ENCODE measurements at regions not wholly inside any gene's neighbourhood (a gene's known extent, or its start where the extent isn't known, plus 50 kb on each side); places are given as distances from the start of the nearest gene placed in this dataset.

- Mint-ChIP-seq H3K4me1 (no peaks in the 10 kb centered on the region), H3K27ac (ENCODE audit: unreplicated experiment) (no peak overlapping the region), H3K36me3 (ENCODE audit: low read depth) (no peaks in the 10 kb centered on the region), H3K9me3 (no peaks in the 10 kb centered on the region), H3K27me3 (ENCODE audit: low read depth) (no peaks in the 10 kb centered on the region), H3K4me3 (no peak overlapping the region)
- no peak for TF ChIP-seq CTCF (conservative IDR thresholded peaks at IDR 0.05)
- DNase-seq (ENCODE audit: low read depth, low spot score), result no peak
Observed at GRCh38 chr5:115366223-115366622, 69.8 kb upstream of the CCDC112 start.

- Mint-ChIP-seq H3K27me3 (ENCODE audit: low read depth) (no peaks in the 10 kb centered on the region), H3K4me3 (no peak overlapping the region), H3K4me1 (no peaks in the 10 kb centered on the region), H3K27ac (ENCODE audit: unreplicated experiment) (no peak overlapping the region), H3K36me3 (ENCODE audit: low read depth) (no peaks in the 10 kb centered on the region), H3K9me3 (no peaks in the 10 kb centered on the region)
- no peak for TF ChIP-seq CTCF (conservative IDR thresholded peaks at IDR 0.05)
- DNase-seq (ENCODE audit: low read depth, low spot score), result no peak
Observed at GRCh38 chr5:115363879-115364278, 67.4 kb upstream of the CCDC112 start.

GRCh38 chr5:115360046-115360685 lies 63.7 kb upstream of the CCDC112 start:
- Mint-ChIP-seq H3K9me3 (no peaks in the 10 kb centered on the region), H3K4me3 (no peak overlapping the region), H3K4me1 (no peaks in the 10 kb centered on the region), H3K27me3 (ENCODE audit: low read depth) (no peaks in the 10 kb centered on the region), H3K36me3 (ENCODE audit: low read depth) (peaks cover 3% of the 10 kb centered on the region), H3K27ac (ENCODE audit: unreplicated experiment) (no peak overlapping the region)
- DNase-seq (ENCODE audit: low read depth, low spot score), result no peak
- TF ChIP-seq CTCF (conservative IDR thresholded peaks at IDR 0.05), result no peak

- H3K4me1 Mint-ChIP-seq, result no peaks in the 10 kb centered on the region
- no peak overlapping the region for H3K4me3 Mint-ChIP-seq
- no peak overlapping the region for H3K27ac Mint-ChIP-seq (ENCODE audit: unreplicated experiment)
- H3K27me3 Mint-ChIP-seq (ENCODE audit: low read depth), result no peaks in the 10 kb centered on the region
- no peak for TF ChIP-seq CTCF (conservative IDR thresholded peaks at IDR 0.05)
- H3K36me3 Mint-ChIP-seq (ENCODE audit: low read depth), result peaks cover 3% of the 10 kb centered on the region
- no peak for DNase-seq (ENCODE audit: low read depth, low spot score)
- no peaks in the 10 kb centered on the region for H3K9me3 Mint-ChIP-seq
Observed at GRCh38 chr5:115355767-115356381, 59.4 kb upstream of the CCDC112 start.

GRCh38 chr5:115355095-115355494 lies 58.6 kb upstream of the CCDC112 start:
- no peak overlapping the region for H3K27ac Mint-ChIP-seq (ENCODE audit: unreplicated experiment)
- H3K36me3 Mint-ChIP-seq (ENCODE audit: low read depth), result peaks cover 3% of the 10 kb centered on the region
- DNase-seq (ENCODE audit: low read depth, low spot score), result no peak
- H3K4me1 Mint-ChIP-seq, result no peaks in the 10 kb centered on the region
- no peak for TF ChIP-seq CTCF (conservative IDR thresholded peaks at IDR 0.05)
- H3K9me3 Mint-ChIP-seq, result no peaks in the 10 kb centered on the region
- no peak overlapping the region for H3K4me3 Mint-ChIP-seq
- H3K27me3 Mint-ChIP-seq (ENCODE audit: low read depth), result no peaks in the 10 kb centered on the region
